ENCODE measurements at regions not wholly inside any gene's neighbourhood (a gene's known extent, or its start where the extent isn't known, plus 50 kb on each side); places are given as distances from the start of the nearest gene placed in this dataset.
"Not testable (repeated sequence)": the region's sequence is repeated elsewhere in the genome, so short reads cannot be mapped to it uniquely, and the experiment has no call there.

DNA sequence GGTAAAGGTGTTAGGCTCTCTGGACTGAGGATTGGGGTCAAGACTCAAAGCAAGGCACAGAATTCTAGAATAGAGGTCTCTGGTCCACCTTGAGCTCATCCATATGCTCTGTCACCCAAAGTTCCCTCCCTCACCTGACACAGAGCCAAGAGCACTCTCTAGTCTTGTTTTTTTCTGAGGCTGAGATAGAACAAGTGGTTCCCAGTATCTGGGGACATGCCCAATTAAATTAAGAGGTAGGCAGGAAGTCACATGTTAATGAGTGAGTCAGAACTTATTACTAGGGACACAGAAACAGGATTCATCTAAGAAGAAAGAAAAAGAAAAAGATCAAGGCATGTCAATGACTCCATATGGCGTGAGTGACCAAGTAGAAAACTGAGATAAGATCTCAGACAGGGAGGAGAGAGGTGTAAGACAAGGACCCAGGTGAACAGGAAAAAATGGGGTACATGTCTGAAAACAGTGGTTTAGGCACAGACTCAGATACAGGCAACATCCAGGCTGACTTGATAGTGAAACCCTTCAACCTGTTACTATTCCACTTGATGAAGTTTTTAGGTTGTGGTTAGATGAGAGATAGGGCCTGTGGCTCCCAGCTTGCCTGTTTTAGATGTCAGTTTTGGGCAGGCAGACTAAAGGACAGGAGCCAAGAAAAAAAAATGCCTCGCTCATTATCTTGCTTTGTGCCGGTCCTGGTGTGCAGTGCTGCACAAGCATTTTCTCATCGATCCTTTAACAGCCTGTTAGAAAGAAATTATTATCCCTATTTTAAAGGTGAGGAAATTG is 609.9 kb downstream of the CCSER2 start:
- no peak for DNase-seq (ENCODE audit: low read depth)
- in situ Hi-C loops (cut with HindIII; ENCODE audit: low pct_unique_long_range_greater_than_20kb, low sequenced_read_pairs) = no loop called here

DNA sequence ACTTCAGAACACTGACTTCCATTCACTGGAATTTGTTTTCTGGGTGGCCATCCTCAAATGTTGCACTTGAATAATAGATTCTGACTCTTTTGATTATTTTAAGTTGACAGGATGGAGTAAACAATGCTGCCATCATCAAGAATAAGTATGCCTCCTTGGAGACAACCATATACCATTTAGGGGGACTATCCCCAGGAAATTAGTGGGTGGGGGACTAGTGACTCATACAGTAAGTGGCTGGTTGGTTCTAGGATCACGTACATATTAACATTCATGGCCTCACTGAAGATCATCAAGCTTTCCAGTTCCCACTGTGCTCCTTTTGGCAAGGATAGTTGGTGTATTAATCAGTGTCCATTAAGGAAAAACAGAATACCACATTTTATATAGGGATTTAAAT is 615.2 kb downstream of the CCSER2 start:
- DNase-seq (ENCODE audit: low read depth) = no peak
- in situ Hi-C loops (cut with HindIII; ENCODE audit: low pct_unique_long_range_greater_than_20kb, low sequenced_read_pairs) = no loop called here

DNA sequence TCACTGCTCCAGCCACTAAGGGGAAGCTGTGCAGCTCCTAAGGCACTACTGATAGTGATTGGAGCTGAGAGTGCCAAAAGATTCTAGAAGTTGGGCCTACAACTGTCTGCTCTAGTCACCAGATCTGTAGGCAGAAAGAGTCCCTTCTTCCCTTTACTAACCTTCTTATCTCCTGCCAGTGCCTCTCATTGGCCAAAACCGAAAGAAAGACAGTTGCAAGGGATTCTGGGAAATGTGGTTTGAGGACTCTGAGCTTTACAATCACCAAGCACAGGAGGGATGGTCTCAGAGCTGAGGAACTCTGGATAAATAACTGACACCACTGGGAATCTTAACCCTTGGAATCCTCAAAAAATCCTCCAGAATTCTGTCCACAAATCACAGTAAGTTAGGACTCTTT is 615.8 kb downstream of the CCSER2 start:
- DNase-seq (ENCODE audit: low read depth) = no peak
- in situ Hi-C loops (cut with HindIII; ENCODE audit: low pct_unique_long_range_greater_than_20kb, low sequenced_read_pairs) = no loop called here

DNA sequence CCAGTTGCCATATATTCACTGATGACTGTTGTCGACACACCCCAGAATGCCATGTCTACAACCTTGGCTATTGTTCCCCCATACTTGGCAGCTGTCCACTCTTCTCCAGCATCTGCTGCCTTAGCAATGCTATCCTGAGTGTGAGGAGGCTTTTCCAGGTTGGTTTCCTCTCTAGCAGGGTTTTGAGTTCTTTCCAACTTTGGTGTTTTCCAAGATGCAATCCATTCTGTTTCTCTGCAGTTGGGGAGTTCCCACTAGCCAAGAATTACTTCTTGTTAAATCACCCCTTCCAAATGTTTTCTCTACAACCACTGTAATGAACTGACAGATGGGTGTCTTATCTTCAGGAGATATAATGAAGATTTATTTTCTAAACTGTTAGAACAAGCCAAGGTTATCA is 617.4 kb downstream of the CCSER2 start:
- no peak for DNase-seq (ENCODE audit: low read depth)
- in situ Hi-C loops (cut with HindIII; ENCODE audit: low pct_unique_long_range_greater_than_20kb, low sequenced_read_pairs) = no loop called here

DNA sequence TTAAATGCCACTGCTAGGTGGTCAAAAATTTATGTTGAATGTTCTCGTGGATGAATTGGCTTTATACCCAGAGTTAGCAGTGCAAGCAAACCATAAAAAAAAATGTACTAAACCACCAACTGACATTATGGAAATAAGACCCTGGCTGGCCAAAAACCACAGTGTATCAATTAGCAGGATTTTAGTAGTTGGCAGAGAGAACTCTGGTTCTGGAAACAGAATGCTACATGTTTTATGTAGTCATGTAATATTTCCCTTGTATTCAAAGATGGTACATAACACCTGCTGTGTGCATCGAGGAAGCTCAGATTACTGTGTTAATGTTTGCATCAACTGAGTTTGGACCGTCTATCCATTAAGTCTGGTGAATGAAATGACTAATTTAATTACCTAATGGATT is 618.5 kb downstream of the CCSER2 start:
- no peak for DNase-seq (ENCODE audit: low read depth)
- in situ Hi-C loops (cut with HindIII; ENCODE audit: low pct_unique_long_range_greater_than_20kb, low sequenced_read_pairs) = no loop called here

DNA sequence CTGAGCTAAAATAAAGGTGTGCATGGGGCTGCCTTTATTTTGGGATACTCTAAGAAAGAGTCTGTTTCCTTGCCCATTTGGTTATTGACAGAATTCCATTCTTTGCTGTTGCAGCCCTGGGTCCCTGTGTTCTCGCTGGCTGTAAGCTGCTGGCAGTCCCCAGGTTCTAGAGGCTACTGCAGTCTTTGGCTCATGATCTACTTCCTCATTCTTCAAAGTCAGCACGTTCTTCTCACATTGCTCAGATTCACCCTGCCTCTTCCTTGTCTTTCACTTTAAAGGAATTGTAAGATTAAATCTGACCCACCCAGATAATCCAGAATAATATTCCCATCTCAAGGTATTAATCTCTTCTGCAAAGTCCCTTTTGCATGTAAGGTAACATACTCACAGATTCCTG is 620.3 kb downstream of the CCSER2 start:
- no peak for DNase-seq (ENCODE audit: low read depth)
- in situ Hi-C loops (cut with HindIII; ENCODE audit: low pct_unique_long_range_greater_than_20kb, low sequenced_read_pairs) = no loop called here

DNA sequence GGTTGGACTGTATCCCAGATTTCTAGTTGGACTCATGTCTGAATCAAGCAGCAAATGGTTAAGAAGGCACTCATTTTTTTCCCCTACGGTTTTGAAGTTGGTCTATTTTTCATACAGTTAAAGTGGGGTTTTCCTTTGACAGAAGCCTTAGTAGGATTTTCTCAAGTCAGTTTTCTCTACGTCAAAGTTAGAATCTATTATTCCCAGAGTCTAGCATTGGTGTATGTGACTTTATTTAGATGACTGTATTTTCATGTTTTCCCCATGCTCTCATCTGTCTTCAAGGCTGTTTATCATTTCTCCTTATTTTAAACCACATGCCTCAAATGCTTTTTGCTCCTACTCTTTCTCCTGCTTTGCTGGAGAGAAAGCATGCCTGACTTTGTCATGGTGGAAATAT is 623.2 kb downstream of the CCSER2 start:
- DNase-seq (ENCODE audit: low read depth) = no peak
- in situ Hi-C loops (cut with HindIII; ENCODE audit: low pct_unique_long_range_greater_than_20kb, low sequenced_read_pairs) = no loop called here

DNA sequence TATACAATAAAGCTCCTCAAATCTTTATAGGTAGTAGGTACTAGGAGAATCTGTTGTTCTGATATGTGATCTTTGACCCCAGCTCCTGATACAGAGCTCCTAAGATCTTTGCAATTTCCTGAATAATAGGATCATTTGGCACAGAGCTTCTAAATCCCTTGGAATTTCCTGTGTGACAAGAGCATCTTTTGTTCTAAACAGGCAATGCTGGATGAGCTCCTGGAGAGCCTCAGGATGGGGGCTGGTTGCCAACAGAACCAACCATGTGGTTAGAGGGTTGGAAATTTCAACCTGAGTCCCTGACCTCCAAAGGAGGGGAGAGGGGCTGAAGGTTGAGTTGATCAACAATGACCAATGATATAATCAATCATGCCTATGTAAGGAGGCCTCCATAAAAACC is 629.0 kb downstream of the CCSER2 start:
- DNase-seq (ENCODE audit: low read depth) = no peak
- in situ Hi-C loops (cut with HindIII; ENCODE audit: low pct_unique_long_range_greater_than_20kb, low sequenced_read_pairs) = no loop called here

DNA sequence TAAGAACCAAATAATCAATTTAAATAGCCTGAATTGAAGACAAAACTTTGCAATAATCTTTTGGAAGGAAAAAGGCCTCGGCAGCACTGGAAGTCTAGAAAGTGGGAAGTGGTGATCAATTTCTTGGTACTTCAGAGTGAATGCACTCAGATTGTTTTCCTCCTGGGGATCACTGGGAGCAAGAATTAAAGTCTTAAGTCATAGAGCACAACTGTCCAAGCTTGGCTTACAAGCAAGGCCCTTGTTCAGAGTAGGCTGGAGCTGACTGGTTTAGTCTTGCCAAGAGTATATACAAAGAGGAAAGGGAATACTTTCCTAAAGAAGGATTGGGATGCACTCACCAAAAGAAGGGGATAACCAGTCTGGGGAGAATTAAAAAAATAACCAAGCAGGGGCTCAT is 637.1 kb downstream of the CCSER2 start:
- DNase-seq (ENCODE audit: low read depth) = no peak
- in situ Hi-C loops (cut with HindIII; ENCODE audit: low pct_unique_long_range_greater_than_20kb, low sequenced_read_pairs) = no loop called here

DNA sequence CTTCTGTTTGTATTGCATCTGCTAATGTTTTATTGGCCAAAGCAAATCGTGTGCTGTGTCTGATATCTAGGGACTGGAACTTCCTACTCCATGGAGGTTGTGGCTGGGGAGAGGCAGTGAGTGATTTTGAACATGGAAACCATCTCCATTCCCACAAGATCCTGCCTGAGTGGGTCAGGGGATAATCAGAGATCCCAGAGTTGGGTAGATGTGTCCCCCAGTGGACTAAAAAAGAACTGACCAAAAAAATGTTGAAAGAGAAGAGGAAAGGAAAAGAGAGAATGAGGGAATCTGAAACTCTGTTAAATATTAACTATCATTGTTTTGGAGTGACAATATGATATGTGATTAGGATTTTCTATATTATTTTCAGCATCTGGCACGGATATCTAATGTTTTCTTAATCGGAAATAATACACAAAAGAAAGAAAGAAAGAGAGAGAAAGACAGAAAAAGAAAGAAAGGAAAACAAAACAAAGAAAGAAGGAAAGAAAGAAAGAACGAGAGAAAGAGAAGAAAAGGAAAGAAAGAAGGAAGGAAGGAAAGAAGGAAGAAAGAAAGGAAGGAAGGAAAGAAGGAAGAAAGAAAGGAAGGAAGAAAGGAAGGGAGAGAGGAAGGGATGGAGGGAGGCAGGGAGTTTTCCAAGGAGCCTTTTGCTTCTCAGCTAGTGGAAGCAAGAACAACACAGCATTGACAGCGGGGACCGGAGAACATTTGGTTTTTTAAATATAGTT is 638.5 kb downstream of the CCSER2 start:
- no peak for DNase-seq (ENCODE audit: low read depth)
- in situ Hi-C loops (cut with HindIII; ENCODE audit: low pct_unique_long_range_greater_than_20kb, low sequenced_read_pairs) = no loop called here

DNA sequence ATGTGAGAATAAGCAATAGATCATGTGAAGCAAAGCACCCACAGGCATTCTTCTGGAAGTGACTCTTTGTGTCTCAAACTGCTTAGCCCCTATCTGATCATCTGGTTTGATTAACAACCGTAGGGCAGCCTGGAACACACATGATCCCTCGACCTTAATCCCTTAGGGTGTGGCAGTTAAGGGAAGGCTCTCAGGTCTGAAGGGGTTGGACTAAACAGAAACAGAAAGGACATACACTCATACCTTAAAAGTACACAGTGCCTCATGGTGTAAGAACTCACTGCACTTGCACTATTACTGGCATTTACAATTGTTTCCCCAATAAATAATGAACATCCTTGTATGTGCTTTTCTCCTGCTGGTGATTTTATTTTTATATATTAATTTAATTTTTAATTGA is 640.9 kb downstream of the CCSER2 start:
- in situ Hi-C loops (cut with HindIII; ENCODE audit: low pct_unique_long_range_greater_than_20kb, low sequenced_read_pairs); DNase-seq (ENCODE audit: low read depth): not testable (repeated sequence)

DNA sequence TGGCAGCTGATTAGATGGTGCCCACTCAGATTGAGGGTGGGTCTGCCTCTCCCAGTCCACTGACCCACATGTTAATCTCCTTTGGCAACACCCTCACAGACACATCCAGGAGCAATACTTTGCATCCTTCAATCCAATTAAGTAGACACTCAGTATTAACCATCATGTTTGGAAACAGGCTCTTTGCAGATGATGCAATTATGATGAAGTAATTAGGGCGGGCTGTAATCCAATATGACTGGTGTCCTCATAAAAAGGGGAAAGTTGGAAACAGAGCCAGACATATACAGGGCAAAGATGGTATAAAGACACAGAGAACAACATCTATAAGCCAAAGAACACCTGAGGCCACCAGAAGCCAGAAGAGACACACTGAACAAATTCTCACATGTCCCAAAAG is 658.6 kb downstream of the CCSER2 start:
- in situ Hi-C loops (cut with HindIII; ENCODE audit: low pct_unique_long_range_greater_than_20kb, low sequenced_read_pairs) = no loop called here
- no peak for DNase-seq (ENCODE audit: low read depth)

DNA sequence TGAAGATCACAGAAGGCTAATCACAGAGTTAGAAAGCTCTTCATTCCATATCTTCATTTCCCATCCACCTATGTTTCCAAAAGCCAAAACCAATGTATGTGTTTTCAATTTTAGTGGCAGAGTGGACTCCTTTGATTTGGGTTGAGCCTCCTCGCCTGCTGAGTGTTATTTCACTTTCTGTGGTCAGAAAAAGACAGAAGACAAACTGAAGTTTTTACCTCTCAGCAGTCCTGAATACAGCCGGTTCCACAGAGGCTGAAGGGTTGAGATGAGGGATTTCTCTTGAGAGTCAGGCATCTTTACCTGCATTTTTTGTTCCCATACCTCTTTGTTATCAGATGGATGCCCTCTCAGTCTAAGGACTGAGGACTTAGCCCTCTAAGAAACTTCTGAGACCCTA is 659.6 kb downstream of the CCSER2 start:
- DNase-seq (ENCODE audit: low read depth) = no peak
- in situ Hi-C loops (cut with HindIII; ENCODE audit: low pct_unique_long_range_greater_than_20kb, low sequenced_read_pairs) = no loop called here

DNA sequence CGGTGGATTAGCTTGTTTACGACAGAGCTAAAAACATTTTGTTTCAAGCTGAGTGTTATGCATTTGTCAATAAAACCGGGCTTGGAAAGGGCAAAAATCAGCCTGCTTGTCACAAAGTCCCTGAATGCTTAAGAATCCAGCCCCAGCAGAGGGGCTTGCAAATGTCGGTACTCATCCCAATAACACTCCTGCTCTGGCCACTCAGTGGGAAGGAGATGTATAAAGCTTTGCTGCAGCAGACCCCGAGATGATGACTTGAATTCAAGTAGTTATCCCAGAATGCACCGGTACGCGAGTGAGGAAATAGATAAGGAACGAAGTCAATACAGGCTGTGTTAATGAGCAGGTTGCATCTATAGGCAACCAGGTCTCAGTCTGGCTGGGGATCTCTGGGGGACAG is 662.3 kb downstream of the CCSER2 start:
- no peak for DNase-seq (ENCODE audit: low read depth)
- in situ Hi-C loops (cut with HindIII; ENCODE audit: low pct_unique_long_range_greater_than_20kb, low sequenced_read_pairs) = no loop called here

DNA sequence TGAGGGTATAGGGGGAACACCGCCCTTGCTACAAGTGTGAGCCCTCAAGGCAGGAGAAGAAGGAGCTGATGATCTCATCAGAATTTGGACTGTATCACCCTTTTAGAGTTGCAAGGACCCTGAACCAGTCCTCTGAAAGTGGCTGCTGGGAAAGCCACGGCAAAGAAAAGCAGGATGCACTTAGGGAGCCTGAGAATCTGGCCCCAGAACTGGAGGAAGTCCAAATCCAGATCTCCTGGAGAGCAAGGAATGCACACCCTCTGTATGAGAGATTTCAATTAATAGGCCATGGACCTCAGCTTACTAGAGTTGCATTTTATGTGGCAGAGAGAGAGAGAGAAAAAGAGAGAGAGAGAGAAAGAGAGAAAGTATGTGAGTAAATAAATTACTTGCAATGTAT is 662.9 kb downstream of the CCSER2 start:
- DNase-seq (ENCODE audit: low read depth) = no peak
- in situ Hi-C loops (cut with HindIII; ENCODE audit: low pct_unique_long_range_greater_than_20kb, low sequenced_read_pairs) = no loop called here

DNA sequence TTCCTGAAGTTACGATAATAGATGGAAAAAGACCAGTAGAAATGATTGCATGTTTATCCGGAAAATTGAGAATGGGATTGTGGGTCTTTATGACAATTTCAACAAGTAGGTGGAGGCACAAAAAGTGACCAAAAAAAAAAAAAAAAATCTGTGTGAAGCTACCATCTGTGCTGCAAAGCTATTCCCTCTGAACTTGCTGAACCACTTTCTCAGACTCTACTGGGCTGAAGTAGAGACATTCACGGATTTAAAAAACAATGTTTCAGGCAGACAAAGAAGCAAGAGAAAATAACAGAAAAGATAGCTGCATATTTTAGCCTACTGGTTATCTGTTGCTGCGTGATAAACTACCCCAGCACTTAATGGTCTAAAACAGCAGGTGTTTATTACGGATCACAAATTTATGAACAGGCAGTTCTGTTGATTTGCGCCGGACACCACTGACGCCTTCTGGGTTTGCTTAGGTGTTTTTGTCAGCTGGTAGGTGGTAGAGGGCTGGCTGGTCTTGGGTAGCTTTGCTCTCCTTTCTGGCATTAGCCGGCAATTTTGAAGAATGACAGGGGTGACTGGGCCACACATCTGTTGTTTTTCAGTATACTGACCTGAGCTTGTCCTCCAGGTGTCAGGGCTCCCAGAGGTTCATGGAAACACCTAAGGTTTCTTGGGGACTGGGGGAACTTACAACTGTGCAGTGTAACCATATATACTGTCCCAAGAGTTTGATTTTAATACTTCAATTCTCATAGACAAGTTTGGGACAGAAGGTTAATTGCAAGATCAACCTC is 665.1 kb downstream of the CCSER2 start:
- DNase-seq (ENCODE audit: low read depth) = no peak
- in situ Hi-C loops (cut with HindIII; ENCODE audit: low pct_unique_long_range_greater_than_20kb, low sequenced_read_pairs) = no loop called here

DNA sequence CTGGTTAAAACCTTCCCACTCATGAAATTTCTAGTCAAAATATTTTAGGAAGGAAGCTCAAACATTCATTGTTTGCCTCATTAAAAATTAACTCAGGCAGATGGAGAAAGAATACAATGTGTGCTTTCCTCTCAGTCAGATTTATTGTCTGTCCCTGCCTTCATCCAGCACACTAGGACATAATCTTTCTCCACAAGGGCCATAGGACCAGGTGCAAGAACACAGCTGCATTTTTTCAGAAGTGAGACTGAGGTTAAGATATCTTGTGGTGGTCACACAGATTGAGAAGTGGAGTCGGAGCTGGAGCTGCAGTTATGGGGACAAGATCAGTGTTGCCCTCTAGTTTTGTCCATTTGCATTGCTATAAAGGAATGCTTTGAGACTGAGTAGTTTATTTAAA is 666.3 kb downstream of the CCSER2 start:
- in situ Hi-C loops (cut with HindIII; ENCODE audit: low pct_unique_long_range_greater_than_20kb, low sequenced_read_pairs) = no loop called here
- DNase-seq (ENCODE audit: low read depth) = no peak

DNA sequence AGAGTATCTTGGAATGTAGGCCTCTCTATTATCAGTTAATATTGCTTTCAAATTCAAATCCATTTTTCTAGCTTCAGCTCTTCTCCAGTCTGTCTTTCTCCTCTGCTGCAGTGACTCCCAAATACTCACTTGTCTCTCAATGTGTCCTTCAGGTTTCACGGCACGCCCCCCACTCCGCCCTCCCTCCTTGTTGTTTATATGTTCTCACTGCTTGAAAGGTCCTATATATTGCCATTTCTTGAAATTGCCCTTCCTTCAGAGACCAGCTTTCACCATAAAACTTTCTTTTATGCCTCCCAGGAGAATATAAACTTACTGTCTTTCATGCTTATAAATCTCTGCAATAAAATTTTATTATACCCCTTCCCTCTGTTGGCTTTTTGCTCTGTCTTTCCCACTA is 668.2 kb downstream of the CCSER2 start:
- DNase-seq (ENCODE audit: low read depth) = no peak
- in situ Hi-C loops (cut with HindIII; ENCODE audit: low pct_unique_long_range_greater_than_20kb, low sequenced_read_pairs) = no loop called here

DNA sequence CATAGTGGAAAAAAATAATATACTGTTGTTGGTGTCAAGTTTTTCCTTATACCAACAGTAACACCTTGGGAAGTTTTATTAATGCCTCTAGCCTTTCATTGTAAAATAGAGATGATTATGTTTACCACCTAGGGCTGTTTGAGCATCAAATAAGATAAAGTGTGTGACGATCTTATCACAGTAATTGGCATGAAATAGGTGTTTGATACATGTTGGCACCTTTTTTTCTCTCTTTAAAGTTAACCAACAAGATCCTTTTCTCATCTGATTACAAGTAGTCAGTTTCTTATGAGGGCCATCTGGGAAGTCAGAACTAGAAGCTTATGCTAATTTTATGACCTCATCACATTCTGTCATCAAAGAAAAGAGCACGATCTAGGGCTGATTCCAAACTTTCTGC is 669.5 kb downstream of the CCSER2 start:
- DNase-seq (ENCODE audit: low read depth) = no peak
- in situ Hi-C loops (cut with HindIII; ENCODE audit: low pct_unique_long_range_greater_than_20kb, low sequenced_read_pairs) = no loop called here

All from Caki2 (cell line).